ENCODE measurements at regions not wholly inside any gene's neighbourhood (a gene's known extent, or its start where the extent isn't known, plus 50 kb on each side); places are given as distances from the start of the nearest gene placed in this dataset.
"Not testable (repeated sequence)": the region's sequence is repeated elsewhere in the genome, so short reads cannot be mapped to it uniquely, and the experiment has no call there.

DNA sequence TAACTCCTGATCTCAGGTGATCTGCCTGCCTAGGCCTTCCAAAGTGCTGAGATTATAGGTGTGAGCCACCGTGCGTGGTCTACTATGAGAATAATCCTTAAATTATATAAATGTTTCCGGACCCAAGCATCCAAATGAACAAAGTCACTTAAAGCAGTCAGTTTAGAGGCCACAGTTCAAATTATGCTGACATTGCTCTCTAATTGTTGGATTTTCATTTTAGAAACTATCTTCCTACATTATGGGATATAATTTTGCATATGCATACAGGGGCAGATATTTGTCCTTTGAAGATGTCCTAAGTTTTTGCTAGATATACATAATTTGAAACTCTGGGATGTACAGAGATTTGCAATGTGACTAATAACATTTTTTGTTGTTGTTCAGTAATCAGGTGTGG lies 390.1 kb downstream of the RND3 start:
- no peak for DNase-seq

- no peak for DNase-seq
These were observed 391.9 kb downstream of the RND3 start for GRCh38 chr2:150095361-150096095.

- no peak for DNase-seq
These were observed 395.6 kb downstream of the RND3 start for GRCh38 chr2:150091846-150092245.

- peak; percentile 77 for DNase-seq
These were observed 397.4 kb downstream of the RND3 start for GRCh38 chr2:150090031-150090430.

DNA sequence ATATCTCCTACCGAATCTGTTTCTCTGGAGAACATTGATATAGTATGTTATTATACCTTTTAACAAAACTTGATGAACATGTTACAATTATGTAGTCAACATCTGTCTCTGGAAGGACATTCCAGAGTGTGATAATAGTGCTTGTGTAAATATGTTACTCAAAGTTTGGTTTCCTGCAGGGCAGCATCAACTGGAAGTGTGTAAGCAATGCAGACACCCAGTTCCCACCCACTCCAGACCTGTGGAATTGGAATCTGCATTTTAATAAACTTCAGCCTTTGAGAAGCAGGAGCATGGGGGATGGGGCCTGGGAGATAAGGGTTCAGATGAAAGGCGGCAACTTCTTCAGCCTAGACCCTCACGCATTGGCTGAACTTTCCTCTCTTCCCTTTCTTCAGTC lies 398.9 kb downstream of the RND3 start:
- no peak for DNase-seq

- DNase-seq = no peak
These were observed 402.0 kb downstream of the RND3 start for GRCh38 chr2:150085478-150085877.

DNA sequence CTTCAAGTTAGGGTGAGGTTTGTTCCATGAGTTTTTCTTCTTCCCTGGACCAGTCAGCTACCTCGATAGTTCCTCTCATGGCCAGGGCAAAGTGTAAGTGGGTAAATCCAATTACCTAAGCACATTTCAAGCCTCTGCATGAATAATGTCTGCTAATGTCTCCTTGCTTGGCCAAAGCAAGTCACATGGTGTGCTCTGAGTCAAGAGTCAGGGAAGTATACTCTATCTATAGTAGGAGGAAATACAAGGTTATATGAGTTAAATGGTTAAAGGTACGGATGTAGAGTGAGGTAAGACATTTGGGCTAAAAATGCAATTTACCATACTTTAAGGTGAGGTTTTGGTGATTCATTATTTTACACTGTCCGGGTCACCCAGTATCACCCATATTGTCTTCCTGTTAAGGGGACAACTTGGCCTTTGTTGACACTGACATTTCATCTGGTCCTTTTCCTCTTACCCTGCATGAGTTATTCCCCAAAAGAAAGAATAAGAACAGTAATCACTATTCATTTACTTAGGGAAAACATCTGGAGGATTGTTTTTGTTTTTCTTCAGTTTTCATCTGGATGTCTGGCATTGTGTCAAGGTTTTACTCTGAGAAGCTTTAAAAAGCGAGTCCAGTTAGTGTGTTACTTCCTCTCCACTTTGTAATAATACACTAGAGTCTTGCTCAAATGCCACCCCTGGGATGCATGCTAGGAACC lies 405.5 kb downstream of the RND3 start:
- DNase-seq = no peak

DNA sequence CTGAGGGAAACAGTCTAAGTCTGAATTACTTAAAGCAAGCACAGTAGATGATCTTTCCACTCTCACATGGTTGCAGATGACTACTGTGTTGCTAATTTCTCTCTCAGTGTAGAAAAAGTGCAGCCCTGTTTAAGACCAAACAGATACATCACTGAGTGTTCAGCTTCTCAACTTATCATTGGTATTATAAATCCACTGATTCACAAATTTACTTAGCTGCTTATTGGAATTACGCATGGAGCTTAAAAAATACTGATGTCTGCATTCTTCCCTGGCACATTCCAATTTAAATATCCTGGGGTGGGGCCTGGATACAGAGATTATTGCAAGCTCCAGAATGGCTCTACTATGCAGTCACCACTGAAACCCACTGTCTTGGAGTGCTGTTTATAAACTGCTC lies 411.2 kb downstream of the RND3 start:
- DNase-seq = no peak

DNA sequence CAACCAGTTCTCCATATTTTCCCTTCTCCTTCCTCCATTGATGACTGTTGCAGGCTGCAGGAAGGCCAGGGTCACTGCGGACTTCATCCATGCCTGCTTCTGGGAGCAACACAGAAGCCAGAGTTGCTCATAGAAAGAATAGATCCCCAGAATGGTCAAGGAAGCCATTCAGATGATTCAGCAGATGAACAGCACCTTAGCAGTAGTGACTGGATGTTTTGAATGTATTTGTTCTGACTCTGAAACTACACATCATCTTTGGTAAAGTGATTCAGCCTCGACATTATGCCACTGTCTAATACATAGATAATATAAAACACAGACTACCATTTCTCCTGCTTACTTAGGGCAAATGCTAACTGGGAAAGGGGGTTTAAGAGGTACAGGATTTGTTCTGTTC lies 411.6 kb downstream of the RND3 start:
- DNase-seq = no peak

GRCh38 chr2:150066490-150066889 lies 421.0 kb downstream of the RND3 start:
- no peak for DNase-seq

DNA sequence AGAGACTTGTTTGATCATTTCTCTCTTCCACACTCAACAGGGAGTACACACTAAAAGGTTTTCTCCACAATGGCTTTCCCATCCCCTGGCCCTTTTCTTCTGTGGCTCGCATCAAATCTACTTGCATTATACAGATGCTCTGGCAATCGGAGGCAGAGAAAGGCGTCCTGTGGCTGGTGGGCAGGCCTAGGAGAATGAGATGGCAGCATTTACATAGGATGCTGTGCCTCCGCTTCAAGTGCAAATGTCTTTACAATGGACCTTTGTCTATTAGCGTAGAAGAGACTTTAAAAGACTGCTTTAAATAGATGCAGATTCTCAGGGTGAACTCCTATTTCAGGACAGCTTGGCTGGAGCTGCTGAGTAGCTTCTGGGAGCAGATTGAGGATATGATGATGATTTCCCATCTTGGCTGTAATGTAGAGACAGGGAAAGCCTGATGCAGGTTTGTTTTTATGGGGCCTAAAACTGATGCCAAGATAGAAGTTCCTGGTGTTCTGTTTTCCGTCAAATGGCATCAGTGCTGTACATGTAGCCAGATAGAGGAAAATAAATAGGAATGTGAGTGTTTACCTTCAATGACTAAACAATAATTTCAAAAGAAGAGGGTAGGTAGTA lies 423.4 kb downstream of the RND3 start:
- no peak for DNase-seq

GRCh38 chr2:150063432-150063889 lies 424.0 kb downstream of the RND3 start:
- no peak for DNase-seq

- no peak for DNase-seq
These were observed 425.1 kb downstream of the RND3 start for GRCh38 chr2:150062416-150062815.

DNA sequence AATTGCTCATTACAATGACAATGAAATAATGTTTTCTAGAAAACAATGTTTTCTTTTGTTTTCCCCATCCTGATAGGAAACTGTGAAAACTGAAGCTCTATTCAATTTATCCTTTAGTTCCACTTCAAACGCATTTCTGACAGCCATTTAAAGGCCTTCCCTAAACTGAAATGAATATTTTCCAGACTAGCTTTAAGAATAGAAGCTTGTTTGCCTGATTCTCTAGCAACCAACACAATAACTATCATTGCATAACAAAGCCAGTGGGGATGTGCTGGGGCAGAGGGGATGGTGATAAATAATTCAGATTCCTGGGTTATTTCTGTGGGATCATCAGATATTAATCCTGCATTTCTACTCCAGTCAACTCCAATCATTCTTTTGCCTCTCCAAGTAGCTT lies 427.1 kb downstream of the RND3 start:
- no peak for DNase-seq

GRCh38 chr2:150059676-150060075 lies 427.8 kb downstream of the RND3 start:
- DNase-seq = not testable (repeated sequence)

- no peak for DNase-seq
These were observed 435.0 kb downstream of the RND3 start for GRCh38 chr2:150052457-150052856.

- no peak for DNase-seq
These were observed 436.5 kb downstream of the RND3 start for GRCh38 chr2:150051004-150051403.

GRCh38 chr2:150050036-150050435 lies 437.4 kb downstream of the RND3 start:
- no peak for DNase-seq

GRCh38 chr2:150047620-150048222 lies 439.7 kb downstream of the RND3 start:
- no peak for DNase-seq

DNA sequence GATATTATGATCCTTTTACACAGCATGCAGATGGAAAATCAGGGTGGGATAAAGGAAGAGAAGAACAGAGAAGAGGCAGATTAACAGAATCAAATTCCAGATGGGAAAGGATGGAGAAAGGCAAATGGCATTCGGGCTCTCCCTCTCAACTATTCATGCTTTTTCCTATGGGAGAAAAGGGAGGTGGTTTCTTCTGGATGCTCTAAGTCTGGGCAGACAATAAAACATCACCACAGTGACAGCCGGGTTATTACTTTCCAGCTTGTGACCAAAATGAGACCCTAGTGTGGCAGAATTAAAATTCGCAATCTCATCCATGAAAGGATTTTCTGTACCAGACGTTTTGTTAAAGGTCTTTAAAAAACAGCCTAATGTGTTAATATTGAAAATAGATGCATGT lies 440.7 kb downstream of the RND3 start:
- no peak for DNase-seq

GRCh38 chr2:150046211-150046610 lies 441.3 kb downstream of the RND3 start:
- DNase-seq = peak; percentile 58

- DNase-seq = no peak
These were observed 441.9 kb downstream of the RND3 start for GRCh38 chr2:150045601-150046000.

DNA sequence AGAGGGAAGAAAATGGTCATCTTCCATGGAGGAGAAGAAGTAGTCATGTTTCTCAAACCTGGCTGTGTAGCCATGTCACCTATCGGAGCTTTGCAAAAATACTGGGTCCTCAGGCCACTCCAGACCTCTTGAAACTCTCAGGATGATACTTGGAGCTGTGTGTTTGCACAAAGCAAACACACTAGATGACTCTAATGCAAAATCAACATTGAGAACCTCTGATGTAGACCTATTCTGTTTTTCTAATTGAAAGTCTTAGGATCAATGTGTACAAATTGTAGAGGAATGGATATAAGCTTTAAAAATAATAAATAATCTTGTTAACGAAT lies 444.3 kb downstream of the RND3 start:
- DNase-seq = no peak
